HPDE6-E6E7 (cell line): ENCODE measurements at regions not wholly inside any gene's neighbourhood (a gene's known extent, or its start where the extent isn't known, plus 50 kb on each side); places are given as distances from the start of the nearest gene placed in this dataset.

Source experiments
- DNase-seq: peaks from one replicate; pipeline ENCODE4 v3.0.0; 2011; ENCODE audit warnings: missing footprints; ENCODE audit errors: extremely low spot score

GRCh38 chr2:109070290-109070689 lies 58.7 kb upstream of the SH3RF3 start:
- DNase-seq, result no peak

DNA sequence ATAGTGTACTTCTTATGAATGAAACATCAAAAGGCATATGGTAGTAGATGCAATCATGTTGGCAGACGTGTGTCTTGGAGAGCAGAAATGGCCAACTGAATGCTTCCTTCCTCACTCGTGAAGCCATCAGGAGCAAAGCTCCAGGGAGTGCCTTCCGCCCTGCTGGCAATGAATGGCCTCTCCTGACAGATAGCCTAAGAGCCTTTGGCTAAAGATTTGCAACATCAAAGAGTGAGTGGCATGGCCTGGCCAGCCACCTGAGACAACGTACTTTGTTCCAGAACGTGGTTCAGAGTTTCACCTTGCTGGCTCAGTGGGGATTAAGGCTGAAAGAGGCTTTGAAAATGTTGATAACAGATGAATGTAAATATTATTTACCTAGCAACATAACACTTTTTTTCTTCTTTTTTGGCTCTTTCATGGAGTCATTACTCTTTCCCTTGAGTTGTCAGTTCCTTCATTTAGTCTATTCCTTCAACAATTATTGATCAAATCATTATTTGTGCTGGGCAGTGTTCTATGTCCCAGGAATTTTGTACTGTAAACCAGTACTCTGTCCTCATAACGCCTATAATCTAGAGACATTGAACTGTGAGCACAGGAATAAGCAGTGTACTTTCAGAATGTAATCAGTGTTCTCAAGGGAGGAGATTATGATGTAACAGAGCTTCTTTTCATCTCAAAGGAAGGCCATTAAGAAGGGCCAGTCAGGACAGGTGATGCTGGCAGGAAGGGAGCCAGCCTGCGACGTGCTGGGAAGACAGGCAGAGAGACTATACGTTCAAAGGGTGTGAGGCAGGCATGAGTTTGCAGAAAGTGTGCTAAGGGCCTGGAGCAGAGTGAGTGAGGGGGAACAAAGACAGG lies 59.4 kb upstream of the SH3RF3 start:
- no peak for DNase-seq

GRCh38 chr2:109068811-109069210 lies 60.2 kb upstream of the SH3RF3 start:
- DNase-seq, result no peak

DNA sequence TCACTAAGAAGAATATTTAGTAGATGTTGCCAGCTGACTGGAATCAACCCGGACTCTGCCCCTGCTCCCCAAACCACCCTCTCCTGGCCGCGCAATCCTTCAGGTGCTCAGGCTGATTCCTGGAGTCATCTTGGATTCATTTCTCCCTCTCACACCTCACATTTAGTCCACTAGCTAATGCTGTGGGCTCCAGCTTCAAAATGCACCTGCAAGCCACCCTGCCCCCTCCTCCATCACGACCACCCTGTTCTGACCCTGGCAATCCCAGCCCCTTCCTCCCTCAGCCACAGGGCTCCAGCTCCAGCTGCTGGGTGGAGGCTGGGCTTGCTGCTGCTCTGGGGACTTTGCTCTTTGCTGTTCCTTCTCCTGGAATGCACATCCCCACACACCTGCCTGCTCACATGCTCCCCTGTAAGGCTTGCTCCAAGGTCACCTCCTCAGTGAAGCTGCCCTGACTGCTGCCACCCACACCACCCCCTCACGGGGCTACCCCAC lies 61.3 kb upstream of the SH3RF3 start:
- DNase-seq, result no peak

- DNase-seq, result no peak
Observed at GRCh38 chr2:109066917-109067597, 61.9 kb upstream of the SH3RF3 start.

DNA sequence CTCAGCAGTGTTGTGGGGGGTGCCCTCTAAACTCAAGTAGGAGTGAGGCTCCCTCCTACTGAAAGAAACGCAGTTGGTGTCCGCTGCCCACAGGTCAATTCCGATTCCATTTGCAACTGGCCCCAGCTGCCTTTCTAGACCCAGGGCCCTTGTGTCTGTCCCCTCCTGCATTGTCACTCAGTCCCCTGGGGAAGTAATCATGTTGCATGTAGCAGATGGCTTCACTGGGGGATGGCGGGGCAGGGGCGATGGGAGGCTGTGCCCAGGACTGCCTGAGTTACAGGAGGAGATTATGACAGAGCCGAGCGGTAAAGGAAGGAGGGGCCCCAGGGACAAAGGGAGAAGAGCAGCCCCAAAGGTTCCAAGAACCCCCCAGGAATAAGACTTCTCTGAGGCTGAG lies 62.5 kb upstream of the SH3RF3 start:
- DNase-seq, result no peak

DNA sequence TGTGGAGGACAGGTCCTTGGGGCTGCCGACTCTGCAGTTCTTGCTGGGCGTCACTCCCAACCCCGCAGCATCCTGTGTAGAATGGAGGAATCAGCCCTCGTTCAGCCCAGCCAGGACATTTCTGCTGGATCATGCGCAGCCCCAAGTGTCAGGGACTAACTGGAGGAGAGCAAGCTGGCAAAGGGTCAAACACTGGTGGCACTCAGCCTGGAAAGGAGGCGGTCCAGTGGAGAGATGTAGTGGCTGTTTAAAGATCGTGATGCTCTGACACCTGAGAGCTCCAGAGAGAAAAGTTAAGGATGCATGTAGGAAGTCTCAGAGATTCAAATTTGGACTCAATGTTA lies 63.6 kb upstream of the SH3RF3 start:
- no peak for DNase-seq

DNA sequence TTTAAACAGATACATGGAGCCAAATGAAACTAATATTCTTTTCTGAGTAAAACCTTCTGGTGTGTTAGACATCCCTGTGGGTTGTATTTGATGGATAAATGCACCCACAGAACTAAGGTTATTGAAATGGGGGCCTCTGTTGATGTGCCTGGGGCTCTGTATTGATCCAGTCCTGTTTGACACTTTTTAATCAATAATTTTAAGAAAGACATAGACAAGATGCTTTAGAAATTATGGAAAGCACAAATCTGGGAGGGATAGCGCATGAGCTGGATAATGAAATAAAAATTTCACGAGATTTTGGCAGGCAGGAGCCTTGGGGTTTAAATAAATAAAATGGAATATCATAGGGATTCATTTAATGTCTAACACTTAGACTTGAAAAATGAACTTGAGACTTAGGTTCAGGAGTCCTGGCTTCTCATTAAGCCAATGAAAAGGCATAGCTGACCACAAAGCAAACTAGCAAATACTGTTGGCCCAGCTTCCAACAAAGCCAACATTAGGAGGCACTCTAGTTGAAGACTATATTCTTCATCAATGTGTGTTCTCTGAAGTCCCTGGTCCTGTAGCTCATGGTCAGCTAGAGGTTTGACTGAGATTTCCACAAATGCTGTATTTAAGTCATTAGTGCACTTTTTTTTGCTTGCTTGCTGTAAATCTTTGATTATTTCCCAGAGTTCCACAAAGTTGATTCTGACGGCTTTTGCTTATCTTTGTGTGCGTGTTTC lies 64.2 kb upstream of the SH3RF3 start:
- no peak for DNase-seq

DNA sequence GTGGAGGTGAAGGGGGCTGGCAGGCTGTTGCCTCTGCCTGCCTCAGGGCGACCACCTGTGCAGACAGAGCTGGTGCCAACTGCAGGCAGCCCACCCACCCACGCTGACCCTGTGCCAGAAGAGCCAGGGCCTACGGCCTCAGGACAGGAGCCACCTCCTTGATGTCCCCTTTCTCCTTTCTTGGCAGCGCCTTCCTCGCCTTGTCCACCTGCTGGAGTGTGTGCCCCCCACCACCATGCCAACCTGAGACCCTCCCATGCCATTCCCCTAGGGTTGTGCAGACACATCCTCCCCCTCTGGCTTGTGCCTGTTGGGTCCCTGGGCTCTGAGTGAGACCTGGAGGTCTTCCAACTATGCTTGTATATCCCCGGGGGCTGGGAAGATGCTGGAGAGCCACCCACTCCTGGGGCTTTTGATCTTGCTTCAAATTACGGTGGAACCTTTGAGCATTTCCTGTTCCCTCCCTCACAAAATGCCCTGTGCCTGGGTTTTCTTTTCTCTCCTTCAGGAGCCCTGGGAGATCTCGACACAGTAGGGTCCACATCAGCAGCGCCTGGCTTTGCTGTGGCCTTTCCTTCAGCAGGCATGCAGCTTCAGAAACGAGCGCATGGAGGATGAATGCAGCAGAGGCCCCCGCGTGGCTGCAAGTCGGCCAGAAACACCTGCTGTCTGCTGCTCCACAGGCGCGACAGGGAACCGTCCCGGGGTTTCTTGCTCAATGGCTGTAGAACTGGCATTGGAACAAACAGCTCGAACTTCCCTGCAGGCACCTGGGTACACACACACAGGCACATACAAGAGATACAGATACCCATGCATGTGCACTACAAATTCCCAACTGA lies 65.9 kb upstream of the SH3RF3 start:
- DNase-seq, result no peak

DNA sequence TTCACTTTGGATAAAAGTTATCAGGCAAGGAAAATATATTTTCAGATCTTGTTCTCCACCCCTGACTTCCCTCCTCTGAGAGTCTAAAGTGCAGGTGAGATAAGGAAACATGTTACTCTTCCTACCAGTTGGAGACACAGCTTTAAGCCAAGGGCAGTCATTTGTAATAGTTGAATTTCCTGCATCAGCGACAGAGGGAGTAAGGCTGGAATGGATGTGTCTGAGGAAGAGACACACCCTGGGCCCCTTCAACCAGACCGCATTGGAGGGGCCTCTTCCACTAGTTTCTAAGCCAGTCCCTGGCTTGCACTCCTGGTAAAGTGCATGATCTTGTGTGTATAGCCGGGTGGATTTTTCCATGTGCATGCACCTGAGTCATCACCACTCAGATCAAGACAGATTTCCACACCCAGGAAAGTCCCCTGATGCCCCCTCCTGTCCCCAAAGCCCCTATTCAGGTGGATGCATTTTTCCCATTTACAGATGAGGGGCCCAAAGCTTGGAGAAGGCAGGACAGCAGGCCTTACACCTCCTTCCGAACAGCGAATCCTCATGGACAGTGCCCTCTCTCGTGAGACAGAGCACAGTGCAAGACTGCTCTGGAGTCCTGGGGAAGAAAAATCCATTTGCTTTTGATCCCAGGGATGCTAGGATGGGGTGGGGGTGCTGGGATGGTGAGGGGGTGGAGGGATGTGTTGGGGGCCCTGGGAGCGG lies 66.7 kb upstream of the SH3RF3 start:
- DNase-seq, result no peak

- DNase-seq, result no peak
Observed at GRCh38 chr2:109061736-109062135, 67.3 kb upstream of the SH3RF3 start.

DNA sequence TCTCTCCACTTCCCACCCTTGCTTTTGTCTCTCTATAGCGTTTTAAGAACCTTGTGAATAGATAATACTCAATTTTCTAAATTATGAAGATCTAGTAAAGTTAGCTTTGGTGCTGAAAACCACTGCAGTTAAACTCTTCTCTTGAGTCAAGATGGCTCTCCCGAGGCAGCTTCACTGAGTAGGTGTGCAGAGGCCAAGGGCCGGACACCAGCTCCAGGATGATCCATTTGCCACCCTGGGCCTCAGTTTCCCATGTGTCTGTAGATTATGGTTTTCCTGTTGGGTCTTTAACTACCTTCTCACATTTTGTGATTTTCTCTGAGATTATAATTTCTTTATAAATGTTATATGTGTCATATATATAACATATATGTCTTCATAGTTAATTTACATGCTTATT lies 68.5 kb upstream of the SH3RF3 start:
- no peak for DNase-seq

- no peak for DNase-seq
Observed at GRCh38 chr2:109059474-109060165, 69.4 kb upstream of the SH3RF3 start.

DNA sequence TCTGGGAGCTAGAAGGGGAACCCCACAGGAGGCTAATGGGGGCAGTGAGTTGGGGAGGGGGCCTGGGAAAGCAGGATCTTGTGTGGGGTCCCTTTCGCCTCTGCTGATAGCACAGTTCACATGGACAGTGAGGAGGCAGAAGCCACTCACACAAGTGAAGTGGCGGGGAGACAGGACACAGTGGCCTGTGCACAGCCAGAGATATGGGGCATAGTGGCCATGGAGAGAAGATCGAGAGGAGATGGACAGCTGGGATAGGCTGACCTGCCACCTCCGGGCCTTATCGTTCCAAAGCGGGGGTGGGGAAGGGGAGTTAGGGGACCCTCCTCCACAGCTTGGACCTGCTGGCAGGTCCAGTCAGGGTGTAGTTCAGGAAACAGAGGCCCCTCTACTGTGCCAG lies 69.8 kb upstream of the EDAR start:
- DNase-seq, result no peak

DNA sequence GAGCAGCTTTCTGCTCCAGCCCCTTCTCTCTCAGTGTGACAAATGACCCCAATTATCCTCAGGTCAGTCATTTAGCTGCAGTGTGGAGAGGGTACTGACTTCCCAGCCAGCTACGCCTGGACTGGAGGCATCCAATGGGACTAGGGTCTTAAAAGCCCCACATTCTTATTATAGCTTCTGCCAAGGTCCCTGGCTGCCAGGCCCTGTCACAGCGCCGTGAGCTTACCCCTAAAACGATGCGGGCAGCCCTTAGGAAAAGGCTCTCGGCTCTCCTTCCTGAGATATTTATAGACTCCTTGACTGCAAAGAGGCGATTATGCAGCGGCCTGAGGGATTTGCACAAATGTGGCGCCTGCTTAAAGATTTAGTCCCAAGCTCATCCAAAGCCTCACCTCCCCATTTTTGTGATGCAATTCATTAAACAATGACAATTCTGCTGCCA lies 69.2 kb upstream of the EDAR start:
- no peak for DNase-seq

- no peak for DNase-seq
Observed at GRCh38 chr2:109057686-109058085, 68.7 kb upstream of the EDAR start.

DNA sequence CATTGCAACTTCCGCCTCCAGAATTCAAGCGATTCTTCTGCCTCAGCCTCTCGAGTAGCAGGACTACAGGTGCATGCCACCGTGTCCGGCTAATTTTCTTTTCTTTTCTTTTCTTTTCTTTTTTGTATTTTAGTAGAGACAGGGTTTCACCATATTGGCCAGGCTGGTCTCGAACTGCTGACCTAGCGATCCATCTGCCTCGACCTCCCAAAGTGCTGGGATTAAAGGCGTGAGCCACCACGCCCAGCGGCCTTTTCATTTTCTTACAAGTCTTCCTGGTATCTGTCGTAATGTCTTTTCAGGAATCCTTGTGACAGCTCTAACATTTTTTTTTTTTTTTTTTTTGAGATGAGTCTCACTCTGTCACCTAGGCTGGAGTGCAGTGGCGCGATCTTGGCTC lies 66.4 kb upstream of the EDAR start:
- DNase-seq, result no peak

GRCh38 chr2:109054865-109055264 lies 65.8 kb upstream of the EDAR start:
- DNase-seq, result peak; percentile 33

GRCh38 chr2:109053716-109054115 lies 64.7 kb upstream of the EDAR start:
- DNase-seq, result no peak

- no peak for DNase-seq
Observed at GRCh38 chr2:109052922-109053321, 63.9 kb upstream of the EDAR start.
